Left renal cortex interstitium (tissue), 4 donors: ENCODE measurements at regions not wholly inside any gene's neighbourhood (a gene's known extent, or its start where the extent isn't known, plus 50 kb on each side); places are given as distances from the start of the nearest gene placed in this dataset.

Experiments
- DNase-seq, 4 donors: peaks; one replicate each; pipeline ENCODE4 v3.0.0-alpha.2; 2013; ENCODE audit warnings: low read depth in 4 of 4, low spot score in 2 of 4, missing footprints in 1 of 4

- no peak for DNase-seq
Observed at GRCh38 chr13:81539643-81540150, 1198.8 kb upstream of the SPRY2 start.

DNA sequence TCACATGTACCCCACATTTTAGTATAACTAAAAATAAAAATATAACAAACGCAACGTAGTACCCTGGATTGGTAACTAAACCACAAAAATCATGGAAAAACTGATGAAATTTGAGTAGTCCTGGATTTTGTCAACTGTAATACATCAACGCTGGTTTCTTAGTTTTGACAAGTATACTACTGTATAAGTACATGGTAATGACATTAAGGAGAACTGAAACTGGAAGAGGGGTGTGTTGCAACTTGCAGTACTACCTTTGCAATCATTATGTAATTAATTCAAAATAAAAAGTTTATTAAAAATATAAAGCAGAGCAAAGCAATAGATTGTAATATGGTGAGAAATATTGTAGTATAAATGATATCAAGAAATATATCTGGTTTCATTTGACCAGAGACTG lies 1158.0 kb upstream of the SPRY2 start:
- DNase-seq, result no peak

GRCh38 chr13:81493144-81493543 lies 1152.2 kb upstream of the SPRY2 start:
- no peak for DNase-seq

DNA sequence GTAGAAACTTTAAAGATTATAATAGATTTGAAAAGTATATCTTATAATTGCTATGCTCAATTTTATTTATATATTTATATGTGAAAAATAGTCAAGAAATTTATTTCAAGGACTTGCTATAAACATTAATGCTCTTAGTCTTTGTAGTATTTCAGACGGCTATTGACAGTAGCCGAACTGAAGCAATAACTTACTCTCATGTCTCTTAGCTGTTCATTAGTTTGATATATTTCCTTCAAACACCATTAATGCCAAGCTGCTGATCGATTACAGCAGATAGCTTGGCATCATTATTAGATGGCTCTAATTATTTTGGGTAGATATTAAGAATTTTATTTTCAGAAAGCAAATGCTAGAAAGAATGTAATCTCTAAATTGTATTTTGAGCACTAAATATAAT lies 1151.5 kb upstream of the SPRY2 start:
- DNase-seq, result no peak

- DNase-seq, result no peak
Observed at GRCh38 chr13:81488021-81488420, 1147.1 kb upstream of the SPRY2 start.

GRCh38 chr13:81487151-81487550 lies 1146.2 kb upstream of the SPRY2 start:
- DNase-seq, result no peak

GRCh38 chr13:81480634-81481033 lies 1139.7 kb upstream of the SPRY2 start:
- DNase-seq, result no peak

- no peak for DNase-seq
Observed at GRCh38 chr13:81473366-81473899, 1132.5 kb upstream of the SPRY2 start.

- DNase-seq, result no peak
Observed at GRCh38 chr13:81458170-81458569, 1117.2 kb upstream of the SPRY2 start.

- no peak for DNase-seq
Observed at GRCh38 chr13:81446441-81446840, 1105.5 kb upstream of the SPRY2 start.

GRCh38 chr13:81442904-81443303 lies 1102.0 kb upstream of the SPRY2 start:
- DNase-seq, result no peak

- DNase-seq, result no peak
Observed at GRCh38 chr13:81425286-81425685, 1084.4 kb upstream of the SPRY2 start.

DNA sequence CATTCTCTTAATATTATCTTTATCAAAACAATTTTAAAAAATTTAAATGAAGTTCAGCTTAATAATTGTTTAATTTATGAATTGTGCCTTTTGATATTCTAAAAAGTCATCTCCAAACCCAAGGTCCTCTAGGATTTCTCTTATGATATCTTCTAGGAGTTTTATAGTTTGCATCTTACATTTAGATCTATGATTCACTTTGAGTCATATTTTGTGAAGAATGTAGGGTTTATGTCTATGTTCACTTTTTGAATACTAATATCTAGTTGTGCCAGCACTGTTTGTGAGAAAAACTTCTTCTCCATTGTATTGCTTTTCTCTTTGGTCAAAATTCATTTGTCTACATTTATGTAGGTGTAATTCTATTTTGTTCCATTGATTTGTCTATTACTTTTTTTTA lies 1068.4 kb upstream of the SPRY2 start:
- no peak for DNase-seq

- DNase-seq, result no peak
Observed at GRCh38 chr13:81408647-81409046, 1067.7 kb upstream of the SPRY2 start.

DNA sequence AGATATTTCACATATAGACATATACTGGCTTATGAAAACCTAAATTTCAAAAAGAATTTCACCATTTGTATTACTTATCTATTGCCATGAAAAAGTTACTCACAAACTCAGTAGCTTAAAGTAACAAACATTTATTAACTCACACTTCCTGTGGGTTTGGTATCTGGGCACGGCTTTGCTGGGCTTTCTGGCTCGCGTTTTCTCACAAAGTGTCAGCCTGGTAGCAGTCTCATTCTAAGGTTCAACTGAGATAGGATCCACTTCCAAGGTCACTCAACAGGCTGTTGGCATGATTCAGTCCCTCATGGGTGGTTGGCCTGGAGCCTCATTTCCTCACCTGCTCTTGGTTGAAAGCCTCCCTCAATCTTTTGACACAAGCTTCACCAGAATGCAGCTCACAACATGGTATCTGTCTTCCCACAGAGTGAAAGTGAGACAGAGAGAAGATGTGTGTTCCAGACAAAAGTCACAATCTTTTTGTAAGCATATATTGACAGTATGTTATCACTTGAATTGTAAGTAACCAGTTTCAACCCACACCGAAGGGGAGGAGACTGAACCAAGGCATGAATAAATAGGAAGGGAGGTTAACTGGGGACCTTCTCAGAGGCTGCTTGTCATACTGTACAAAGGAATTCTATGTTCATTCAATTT lies 1065.8 kb upstream of the SPRY2 start:
- no peak for DNase-seq

DNA sequence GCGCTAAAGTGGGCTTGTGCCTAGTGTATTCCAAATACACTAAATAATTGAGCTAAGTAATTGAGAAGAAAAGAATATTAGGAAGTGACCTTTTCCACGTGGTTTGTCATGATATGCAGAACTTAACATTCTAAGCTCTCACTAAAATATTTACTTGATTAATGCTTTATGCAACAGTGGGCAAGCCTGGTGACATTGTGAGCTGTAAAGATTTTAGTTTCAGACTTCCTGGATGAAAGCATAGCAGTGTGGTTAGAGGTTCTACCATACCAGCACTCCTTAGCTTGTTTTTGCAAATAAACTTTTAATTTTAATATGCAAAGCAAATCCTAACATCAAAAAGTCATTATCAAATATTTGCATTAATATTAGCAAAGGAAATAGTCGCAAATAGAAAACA lies 1065.1 kb upstream of the SPRY2 start:
- DNase-seq, result no peak

DNA sequence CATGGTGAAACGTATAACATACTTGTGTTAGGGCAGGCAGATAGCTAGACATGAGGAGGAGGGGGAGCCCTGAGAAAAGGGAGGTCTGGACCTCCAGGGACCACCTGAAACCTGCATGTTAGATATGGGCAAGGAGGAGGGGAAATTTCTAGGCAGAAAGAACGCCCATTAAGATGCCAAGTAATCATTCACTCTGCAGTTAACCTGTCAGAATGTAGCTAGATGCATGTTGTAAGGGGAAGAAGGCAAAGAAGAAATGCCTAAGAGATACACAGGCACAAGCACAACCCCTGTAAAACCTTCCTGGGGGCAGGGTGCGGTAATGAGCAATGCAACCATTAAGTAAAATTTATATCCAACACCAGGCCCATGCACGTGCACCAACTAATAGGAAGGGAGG lies 1055.3 kb upstream of the SPRY2 start:
- DNase-seq, result no peak

DNA sequence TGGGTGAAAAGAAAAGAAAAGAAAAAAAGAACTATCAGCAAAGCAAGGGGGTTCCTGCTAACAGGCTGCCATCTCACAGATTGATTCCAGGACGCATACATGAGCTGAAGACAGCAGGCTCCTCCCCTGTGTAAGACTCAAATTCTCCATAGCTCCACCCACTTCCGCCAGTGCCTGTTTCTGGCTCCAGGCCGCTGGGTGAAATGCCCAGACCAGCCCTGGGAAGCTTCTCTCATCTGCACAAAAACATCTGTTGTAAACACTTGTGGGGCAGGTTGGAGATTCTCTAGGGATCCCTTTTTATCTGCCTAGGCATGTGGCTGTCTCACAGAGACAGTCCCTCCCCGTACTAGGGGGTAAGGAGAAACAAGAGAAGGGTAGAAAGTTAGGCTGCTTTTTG lies 1054.4 kb upstream of the SPRY2 start:
- DNase-seq, result no peak

DNA sequence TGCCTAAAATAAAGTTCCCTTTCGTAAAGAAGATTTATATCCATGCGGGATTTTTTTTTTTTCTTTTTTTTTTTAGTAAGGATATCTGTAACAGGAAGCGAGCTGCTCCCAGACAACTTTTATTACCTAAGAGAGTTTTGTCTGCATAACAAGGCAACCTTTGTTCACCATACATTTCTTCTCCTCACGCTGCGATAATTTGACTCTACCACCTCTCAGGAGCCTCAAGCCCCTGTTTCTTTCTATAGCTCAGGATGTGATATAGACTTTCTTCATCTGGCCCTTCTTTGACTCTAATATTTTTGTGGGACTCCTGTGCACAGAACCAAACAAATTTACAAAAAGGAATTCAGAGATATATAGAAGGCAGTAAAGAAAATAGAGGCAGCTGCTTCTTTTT lies 1053.7 kb upstream of the SPRY2 start:
- DNase-seq, result no peak

- no peak for DNase-seq
Observed at GRCh38 chr13:81393721-81394120, 1052.8 kb upstream of the SPRY2 start.

DNA sequence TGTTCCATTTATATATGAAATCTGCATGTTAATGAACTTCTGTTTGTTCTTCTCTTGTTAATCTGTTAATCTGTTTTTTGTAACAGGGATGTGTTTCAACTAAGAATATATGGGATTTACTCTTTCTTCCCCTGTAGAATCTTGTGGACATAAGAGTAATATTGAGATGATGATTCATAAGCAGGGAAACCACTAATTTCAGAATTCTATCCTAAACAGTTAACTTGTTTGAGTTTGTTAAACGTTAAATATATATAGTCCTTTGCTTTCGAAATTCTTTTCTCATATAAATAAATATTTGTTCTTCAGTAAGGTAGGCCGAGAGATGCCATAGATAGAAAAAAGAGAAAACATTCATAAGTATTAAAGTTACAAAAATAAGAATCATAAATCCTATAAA lies 1052.2 kb upstream of the SPRY2 start:
- no peak for DNase-seq

DNA sequence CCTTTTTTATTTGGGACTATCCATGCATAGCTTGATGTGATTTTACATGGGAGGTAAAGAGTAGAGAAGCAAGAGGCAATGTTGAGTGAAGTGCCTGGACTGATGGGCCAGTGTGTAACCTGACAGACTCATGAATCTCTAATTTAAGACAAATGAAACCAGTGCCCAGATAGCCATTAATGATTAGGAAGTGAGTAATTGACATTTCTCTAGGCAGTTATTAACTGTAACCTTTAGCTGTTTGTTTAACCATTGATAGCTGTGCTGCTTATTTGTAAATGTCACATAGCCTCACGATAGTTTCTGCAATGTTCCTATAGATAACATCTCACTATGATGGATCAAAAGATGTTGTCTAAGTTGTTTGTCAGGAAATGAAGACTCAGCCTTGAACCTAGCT lies 1047.5 kb upstream of the SPRY2 start:
- no peak for DNase-seq

- DNase-seq, result no peak
Observed at GRCh38 chr13:81383444-81383843, 1042.5 kb upstream of the SPRY2 start.
